ENCODE measurements at regions not wholly inside any gene's neighbourhood (a gene's known extent, or its start where the extent isn't known, plus 50 kb on each side); places are given as distances from the start of the nearest gene placed in this dataset.
"Not testable (repeated sequence)": the region's sequence is repeated elsewhere in the genome, so short reads cannot be mapped to it uniquely, and the experiment has no call there.

DNA sequence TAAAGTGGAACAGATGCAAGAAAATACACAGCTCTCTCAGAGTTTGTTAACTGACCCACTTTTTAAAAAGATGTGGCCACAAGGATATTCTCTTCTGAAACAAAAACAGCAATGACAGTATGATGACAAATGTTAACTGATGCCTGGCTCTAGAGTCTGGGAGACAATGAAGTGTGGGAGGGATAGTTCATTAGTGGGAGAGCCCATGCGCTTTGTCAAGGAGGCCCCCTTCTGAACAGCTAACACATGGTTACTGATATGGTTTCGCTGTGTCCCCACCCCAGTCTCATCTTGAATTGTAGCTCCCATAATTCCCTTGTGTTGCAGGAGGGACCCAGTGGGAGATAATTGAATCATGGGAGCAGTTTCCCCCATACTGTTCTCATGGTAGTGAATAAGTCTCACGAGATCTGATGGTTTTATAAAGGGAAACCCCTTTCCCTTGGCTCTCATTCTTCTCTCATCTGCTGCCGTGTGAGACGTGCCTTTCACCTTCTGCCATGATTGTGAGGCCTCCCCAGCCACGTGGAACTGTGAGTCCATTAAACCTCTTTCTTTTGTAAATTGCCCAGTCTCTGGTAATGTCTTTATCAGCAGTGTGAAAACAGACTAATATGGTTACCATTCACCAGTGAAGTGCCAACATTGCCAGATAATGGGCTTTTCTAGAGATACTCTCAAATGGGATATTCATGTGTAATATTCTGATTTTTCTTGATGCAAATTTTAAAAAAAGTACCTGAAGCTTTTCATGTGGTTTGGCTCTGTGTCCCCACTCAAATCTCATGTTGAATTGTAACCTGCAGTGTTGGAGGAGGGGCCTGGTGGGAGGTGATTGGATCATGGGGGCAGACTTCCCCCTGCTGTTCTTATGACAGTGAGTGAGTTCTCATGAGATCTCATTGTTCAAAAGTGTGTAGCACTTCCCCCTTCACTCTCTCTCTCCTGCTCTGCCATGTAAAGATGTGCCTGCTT, 435.8 kb downstream of the SHISA9 start:
- DNase-seq (ENCODE audit: low read depth in 2 of 2): not testable (repeated sequence)

DNA sequence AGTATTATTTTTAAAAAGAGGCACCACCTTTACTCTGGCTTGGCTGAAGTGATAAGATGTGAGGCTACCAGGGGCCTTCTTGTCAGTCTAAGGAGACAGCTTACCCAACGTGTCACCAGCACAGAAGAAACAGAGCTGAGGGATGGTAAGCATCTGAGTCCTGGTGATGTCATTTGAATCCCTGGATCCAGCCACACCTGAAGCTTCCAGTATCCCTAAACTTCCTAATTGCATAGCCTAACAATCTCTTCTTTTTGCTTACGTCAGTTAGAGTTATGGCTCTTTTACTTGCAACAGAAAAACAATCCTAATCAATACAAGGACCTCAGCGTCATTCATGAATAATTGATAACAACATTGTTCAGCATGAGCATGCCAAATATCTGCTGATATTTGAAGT, 436.6 kb downstream of the SHISA9 start:
- no peak for DNase-seq (ENCODE audit: low read depth in 2 of 2)

DNA sequence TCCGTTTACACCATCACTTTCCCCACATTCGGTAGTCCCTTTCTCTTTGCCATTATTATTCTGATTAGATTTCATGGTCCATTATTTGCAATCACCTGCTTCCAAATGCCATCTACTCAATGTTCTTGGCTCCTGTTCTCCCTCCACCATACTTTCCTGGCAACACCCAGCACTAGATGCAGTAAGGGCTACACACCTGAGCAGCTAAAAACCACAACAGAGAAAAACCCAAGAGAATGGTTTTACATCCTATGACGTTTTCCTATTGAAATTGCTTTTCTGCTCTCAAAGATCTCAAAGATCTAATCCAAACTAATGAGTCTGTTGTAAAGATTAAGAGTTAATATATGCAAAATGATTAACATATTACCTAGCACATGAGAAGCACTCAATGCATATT, 441.3 kb downstream of the SHISA9 start:
- DNase-seq (ENCODE audit: low read depth in 2 of 2): no peak

DNA sequence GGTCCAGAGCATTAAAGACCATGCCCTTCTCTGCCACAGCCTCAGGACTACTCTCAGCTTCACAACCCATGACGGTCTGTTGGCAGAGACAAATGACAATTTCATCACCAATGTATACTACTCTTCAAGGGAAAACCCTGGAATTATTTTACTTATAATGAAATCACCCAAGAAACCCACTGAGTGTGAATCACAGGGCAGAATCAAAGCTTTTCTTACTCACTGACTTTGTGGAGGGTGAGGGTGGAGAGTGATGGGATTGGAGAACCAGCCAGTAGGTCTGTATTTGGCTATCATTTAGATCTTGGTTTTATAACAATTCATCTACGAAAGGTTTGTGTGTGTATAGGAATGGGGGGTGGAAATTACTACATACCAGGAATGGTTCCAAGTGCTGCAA, 442.6 kb downstream of the SHISA9 start:
- DNase-seq (ENCODE audit: low read depth in 2 of 2): no peak

DNA sequence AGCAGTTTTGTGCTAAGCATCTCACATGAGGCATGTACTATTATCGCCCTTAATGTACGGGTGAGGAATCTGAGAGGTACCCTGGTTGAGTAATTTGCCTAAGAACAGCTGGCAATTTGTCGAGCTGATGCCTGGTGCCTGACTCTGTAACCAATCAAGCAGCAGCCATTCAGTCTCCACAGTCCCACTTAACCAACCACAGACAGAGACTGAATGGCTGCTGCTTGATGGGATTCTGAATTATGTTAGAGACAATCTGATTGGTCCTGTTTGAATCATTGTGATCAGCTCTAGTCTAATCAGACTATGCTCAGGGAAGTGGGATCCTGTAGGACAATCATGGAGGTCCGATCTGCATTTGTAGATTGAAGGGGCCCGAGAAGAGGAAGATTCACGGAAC, 447.0 kb downstream of the SHISA9 start:
- DNase-seq (ENCODE audit: low read depth in 2 of 2): no peak

GRCh38 chr16:13350000-13350399, 448.6 kb downstream of the SHISA9 start:
- DNase-seq (ENCODE audit: low read depth in 2 of 2): no peak

DNA sequence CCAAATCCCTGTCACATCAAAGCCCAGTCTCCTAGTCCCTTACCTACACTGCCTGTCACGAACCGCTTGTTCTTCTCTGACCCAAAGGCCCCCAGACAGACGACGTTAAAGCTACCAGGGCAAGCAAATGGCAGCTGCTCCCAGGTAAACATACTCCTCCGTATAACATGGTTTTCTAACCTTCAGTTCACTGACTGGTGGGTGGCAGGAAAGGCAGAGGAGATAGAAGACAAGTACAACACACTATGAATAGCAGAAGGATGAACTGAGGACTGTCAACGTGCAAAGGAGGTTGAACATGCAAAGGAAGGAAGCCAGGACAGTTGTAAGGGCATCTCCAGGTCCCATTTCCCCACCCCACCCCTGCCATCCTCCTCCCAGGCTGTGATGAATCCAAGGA, 449.8 kb downstream of the SHISA9 start:
- DNase-seq (ENCODE audit: low read depth in 2 of 2): no peak

DNA sequence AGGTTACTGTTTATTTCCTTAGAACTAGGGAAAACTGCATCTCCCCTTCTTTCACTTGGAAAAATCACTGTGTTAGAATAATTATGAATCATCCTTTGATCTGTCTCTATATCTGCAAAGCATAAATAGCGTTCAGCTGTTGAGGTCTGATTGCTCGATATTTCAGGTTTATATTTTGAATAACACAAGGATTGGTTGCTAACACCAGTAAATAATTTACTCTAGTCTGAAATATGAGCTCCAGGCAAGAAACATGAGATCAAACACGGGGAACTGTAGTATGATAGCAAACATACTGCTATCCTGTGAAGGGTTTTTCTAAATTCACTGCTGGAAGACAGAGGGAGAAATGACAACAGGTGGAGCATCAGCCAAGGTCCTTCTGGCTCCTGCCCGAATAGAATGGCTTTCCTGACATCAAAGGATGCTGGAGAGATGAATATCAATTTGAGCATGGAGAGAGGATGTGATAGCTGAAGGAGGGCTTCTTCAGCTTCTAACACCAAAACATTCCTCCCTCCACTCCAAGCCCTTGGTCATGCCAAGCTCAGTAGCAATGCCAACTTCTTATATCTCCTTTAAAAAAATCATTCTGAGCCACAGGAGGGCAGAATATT, 450.3 kb downstream of the SHISA9 start:
- no peak for DNase-seq (ENCODE audit: low read depth in 2 of 2)

DNA sequence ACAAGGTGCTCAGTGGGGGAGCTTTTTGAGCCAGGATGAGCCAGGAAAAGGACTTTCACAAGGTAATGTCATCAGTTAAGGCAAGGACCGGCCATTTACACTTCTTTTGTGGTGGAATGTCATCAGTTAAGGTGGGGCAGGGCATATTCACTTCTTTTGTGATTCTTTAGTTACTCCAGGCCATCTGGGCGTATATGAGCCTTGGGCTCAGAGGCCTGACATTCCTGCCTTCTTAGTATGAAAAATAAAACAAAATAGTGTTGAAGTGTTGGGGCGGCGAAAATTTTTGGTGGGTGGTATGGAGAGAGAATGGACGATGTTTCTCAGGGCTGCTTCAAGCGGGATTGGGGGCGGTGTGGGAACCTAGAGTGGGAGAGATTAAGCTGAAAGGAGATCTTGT, 451.4 kb downstream of the SHISA9 start:
- not testable (repeated sequence) for DNase-seq (ENCODE audit: low read depth in 2 of 2)

GRCh38 chr16:13357842-13358241, 456.4 kb downstream of the SHISA9 start:
- DNase-seq (ENCODE audit: low read depth in 2 of 2): not testable (repeated sequence)

DNA sequence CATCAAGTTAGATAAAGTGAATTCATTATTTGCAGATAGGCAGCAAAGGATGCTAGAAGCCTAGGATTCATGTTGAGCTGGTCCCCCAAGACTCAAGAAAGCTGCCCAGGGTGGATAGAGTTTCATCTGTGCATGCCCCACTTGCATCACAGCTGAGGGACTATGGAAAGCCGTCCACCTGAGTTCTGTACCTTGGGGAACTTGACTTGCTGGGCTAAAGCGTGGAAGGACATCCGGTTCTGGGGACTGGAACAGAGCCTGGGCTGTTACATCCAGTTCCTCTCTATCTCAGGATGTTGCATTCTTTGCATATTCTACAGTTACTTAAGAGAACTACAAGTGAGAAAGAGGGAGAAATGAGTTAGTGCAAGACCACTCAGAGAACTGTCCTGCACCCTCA, 458.4 kb downstream of the SHISA9 start:
- no peak for DNase-seq (ENCODE audit: low read depth in 2 of 2)

DNA sequence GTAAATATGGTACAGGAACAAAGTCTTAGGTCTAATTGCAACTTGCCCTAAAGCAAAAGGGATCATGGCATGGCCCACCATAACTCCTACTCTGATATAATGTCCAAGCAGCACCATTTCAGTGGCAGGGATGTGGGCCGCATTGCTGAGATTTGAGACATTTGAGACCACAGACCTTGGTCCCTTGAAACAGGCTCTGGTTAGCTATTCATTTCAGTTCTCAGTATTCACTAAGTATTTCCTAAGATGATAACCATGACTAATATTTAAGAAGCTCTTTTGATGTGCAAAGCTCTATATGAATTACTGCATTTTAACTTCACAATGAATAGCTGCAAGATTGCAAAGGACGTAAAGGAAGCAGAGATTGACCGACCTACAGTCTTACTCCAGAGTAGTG, 471.0 kb downstream of the SHISA9 start:
- no peak for DNase-seq (ENCODE audit: low read depth in 2 of 2)

- no peak for DNase-seq (ENCODE audit: low read depth in 2 of 2)
These were observed 474.8 kb downstream of the SHISA9 start for GRCh38 chr16:13376174-13376573.

GRCh38 chr16:13377143-13377542, 475.7 kb downstream of the SHISA9 start:
- no peak for DNase-seq (ENCODE audit: low read depth in 2 of 2)

DNA sequence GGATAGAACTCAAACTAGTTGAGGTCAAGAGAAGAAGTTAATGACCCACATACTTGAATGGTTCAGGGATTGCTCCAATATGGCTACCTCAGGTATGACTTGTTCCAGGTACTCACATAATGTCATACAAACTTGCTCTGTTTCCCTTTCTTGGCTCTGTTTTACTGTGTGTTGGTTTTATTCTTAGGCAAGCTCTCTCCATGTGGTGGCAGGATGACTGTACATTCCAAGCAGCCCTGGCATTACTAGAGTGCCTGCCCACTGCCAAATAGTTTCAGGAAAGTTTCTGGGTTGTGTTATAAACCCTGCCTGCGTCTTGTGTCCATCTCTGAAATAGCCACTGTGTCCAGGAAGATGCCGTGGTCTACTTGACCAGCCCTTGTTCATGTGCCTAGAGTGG, 476.8 kb downstream of the SHISA9 start:
- no peak for DNase-seq (ENCODE audit: low read depth in 2 of 2)

- DNase-seq (ENCODE audit: low read depth in 2 of 2): no peak
These were observed 477.9 kb downstream of the SHISA9 start for GRCh38 chr16:13379266-13379665.

DNA sequence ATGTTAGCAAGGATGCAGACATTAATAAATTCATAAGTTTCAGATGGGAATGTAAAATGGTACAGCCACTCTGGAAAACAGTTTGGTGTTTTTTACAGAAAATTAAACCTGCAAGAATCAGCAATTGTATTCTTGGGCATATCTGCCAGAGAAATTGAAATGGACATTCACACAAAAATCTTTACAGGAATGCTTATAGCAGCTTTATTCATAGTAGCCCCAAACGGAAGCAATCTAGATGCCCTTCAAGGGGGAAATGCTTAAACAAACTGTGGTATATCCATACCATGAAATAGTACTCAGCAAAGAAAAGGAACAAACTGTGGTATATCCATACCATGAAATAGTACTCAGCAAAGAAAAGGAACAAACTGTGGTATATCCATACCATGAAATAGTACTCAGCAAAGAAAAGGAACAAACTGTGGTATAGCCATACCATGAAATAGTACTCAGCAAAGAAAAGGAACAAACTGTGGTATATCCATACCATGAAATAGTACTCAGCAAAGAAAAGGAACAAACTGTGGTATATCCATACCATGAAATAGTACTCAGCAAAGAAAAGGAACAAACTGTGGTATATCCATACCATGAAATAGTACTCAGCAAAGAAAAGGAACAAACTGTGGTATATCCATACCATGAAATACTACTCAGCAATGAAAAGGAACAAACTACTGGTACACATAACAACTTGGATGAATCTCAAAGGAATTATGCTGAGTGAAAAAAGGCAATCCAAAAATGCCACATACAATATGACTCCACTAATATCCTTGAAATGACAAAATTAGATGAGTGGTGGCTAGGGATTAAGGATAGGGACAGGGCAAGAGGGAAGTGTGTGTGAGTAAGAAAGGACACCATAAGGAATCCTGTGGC, 484.0 kb downstream of the SHISA9 start:
- DNase-seq (ENCODE audit: low read depth in 2 of 2): not testable (repeated sequence)

DNA sequence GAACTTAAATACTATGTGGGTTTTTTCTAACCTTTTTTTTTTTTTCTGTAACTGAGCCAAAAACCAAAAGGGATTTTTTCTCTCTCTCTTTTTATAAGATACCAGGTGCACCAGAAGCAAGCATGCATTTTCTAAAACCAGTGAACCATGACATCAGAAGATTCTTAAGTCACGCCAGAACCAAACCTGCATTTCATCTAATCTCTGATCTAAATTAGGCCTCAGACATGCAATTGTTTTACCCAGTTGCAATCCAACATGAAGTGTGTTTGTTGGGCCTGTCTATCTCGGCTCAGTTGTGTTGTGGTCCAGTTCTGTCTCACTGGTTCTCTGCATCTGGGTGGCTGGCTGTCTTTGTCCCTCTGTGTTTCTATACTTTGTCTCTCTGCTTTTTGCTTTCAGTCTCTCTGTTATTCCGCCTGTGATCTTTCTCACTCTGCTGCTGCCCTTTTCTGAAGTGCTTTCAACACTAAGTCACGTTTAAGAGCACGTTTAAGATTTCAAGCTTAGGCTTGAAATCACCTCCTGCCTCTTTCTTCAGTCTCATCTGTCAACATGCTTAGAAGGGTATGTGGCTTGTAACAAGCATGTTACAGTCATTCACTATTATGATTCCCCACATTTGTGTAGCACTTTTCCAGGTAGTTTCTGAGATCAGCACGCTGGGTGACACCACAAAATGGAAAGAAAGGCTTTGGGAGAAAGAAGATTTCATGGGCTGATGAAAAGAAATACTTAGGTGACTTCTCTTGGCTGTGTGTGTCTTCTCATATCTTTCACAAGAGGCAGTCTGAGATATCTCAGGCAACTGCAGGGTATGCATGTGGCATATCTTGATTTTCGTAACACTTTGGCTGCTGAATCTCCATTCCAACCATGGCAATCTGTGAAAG, 488.9 kb downstream of the SHISA9 start:
- DNase-seq (ENCODE audit: low read depth in 2 of 2): no peak

GRCh38 chr16:13390986-13391305, 489.5 kb downstream of the SHISA9 start:
- no peak for DNase-seq (ENCODE audit: low read depth in 2 of 2)

- no peak for DNase-seq (ENCODE audit: low read depth in 2 of 2)
These were observed 489.9 kb downstream of the SHISA9 start for GRCh38 chr16:13391337-13391736.

DNA sequence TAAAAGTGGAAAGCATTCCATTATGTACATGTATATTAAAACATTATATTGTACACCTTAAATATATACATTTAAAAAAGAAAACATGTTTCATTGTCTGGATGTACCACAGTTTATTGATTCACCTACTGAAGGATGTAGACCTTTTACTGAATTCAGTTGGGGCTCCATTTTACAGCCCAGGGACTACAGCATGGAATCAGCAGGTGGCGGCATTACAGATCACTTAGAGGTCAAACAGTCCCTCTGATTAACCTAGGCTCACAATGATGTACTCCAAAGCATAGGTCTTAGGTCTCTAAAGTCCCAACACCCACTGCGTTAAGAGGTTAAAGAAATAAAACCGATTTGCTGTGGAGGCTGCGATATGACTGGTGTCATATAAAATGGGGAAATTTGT, 490.9 kb downstream of the SHISA9 start:
- no peak for DNase-seq (ENCODE audit: low read depth in 2 of 2)
